ENCODE measurements at regions not wholly inside any gene's neighbourhood (a gene's known extent, or its start where the extent isn't known, plus 50 kb on each side); places are given as distances from the start of the nearest gene placed in this dataset.

GRCh38 chr2:196224756-196225155 is 53.4 kb upstream of the STK17B start:
- DNase-seq, result no peak

DNA sequence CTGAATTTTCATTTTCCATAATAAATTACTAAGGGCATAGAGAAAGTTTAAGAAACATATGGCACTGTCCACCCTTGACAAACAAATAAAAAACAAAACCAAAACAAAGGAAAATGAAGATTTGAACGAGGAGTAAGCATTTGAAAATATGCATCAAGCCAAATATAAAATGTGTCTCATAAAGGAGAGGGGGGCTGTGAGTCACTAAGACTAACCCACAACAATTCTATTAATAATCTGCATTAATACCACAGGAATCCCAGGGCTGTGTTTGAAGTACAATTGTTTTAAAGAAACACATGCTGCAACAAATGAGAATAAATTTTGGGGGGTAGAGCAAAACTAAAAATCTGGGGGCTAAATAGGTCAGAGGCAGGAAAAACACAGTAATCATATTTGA is 53.8 kb upstream of the STK17B start:
- DNase-seq, result no peak

DNA sequence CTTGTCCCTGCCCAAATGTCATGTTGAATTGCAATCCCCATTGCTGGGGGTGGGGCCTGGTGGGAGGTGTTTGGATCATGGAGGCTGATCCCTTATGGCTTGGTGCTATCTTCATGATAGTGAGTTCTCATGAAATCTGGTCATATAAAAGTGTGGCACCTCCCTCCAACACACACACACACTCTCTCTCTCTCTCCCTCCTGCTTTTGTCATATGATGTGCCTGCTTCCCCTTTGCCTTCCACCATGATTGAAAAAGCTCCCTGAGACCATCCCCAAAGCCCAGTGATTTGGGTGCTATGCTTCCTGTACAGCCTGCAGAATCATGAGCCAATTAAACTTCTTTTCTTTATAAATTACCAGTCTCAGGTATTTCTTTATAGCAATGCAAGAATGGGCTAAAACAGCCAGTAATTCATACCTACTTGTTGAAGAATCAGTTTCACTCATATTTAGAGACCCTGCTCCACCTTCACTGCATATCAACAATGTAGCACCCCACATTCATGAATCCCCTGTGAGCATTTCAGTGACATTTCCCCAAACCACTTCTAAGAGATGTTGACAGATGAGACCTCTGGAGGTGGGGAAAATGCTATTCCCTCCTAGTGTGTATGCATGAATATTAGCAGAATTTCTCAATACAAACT is 54.8 kb upstream of the STK17B start:
- no peak for DNase-seq

- DNase-seq, result no peak
Measured at GRCh38 chr2:196226707-196227065, 55.3 kb upstream of the STK17B start.

GRCh38 chr2:196229013-196229412 is 57.6 kb upstream of the STK17B start:
- DNase-seq, result no peak

- no peak for DNase-seq
Measured at GRCh38 chr2:196230061-196230854, 58.9 kb upstream of the STK17B start.

GRCh38 chr2:196233021-196233804 is 61.8 kb upstream of the STK17B start:
- no peak for DNase-seq

DNA sequence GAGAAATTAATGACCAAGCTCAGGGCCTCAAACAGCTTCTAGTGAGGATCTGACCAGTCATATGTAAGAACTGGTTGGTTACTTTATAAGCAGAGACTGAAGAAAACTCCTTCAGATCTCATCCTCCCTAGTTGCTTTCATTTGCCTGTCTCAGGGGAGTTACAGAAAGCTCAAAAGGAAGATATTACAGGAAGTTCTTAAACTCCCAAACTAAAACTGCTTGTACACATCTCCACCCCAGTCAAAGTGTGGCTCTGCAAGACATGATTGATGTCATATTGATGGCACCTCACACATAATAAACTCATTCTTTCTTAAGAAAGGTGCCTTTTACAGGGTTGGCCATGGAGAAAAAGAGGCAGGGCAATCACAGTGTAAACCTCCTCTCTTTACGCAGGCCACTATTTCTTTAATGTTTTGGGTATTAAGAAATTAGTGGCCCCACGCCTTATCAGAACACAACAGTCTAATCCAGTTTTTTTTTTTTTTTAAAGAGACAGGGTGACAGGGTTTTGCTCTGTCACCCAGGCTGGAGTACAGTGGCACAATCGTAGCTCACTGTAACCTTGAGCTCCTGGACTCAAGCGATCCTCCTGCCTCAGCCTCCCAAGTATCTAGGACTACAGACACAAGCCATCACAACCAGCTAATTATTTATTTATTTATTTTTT is 62.6 kb upstream of the STK17B start:
- no peak for DNase-seq

DNA sequence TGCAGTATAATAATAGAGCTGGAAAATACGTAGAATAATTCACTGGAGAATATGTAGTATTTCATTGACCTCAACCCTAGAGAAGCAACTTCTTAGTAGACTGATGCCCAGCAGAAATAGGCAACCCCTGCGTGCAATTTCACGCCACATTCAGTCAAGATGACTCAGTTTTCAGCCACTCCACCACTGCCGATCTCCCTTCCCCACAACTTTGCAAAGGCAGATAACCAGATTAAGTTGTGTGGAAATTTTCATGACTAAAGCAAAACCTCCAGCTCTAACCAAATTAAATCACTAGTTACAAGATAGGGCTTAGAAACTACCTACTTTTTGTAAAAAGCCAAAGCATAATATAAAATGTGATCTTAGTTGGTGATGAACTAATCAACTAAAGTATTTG is 63.3 kb upstream of the STK17B start:
- DNase-seq, result no peak

DNA sequence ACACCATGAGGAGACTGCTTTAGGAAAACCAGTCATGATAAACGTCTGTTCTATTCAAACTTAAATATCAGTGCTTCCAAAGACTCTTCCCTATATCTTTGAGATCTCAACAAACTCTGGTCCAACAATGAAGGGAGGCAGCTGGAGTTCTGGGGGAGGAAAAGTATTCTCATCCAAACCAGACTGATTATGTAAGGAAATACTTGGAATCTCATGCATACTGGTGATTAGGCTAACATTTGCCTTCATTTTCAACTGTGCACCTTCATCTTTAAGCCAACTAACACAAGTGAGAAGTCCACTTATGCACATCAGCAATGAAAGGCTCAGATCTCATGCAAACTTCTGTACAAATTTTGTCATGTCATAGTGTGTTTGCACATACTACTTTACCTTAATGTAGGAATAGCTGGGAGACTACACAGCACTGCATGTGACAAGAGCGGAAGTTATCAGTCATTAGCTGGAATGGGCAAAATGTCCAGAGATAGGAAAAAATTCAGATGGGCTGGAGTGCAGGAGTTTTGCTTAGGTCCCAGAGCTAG is 67.5 kb upstream of the STK17B start:
- DNase-seq, result no peak

DNA sequence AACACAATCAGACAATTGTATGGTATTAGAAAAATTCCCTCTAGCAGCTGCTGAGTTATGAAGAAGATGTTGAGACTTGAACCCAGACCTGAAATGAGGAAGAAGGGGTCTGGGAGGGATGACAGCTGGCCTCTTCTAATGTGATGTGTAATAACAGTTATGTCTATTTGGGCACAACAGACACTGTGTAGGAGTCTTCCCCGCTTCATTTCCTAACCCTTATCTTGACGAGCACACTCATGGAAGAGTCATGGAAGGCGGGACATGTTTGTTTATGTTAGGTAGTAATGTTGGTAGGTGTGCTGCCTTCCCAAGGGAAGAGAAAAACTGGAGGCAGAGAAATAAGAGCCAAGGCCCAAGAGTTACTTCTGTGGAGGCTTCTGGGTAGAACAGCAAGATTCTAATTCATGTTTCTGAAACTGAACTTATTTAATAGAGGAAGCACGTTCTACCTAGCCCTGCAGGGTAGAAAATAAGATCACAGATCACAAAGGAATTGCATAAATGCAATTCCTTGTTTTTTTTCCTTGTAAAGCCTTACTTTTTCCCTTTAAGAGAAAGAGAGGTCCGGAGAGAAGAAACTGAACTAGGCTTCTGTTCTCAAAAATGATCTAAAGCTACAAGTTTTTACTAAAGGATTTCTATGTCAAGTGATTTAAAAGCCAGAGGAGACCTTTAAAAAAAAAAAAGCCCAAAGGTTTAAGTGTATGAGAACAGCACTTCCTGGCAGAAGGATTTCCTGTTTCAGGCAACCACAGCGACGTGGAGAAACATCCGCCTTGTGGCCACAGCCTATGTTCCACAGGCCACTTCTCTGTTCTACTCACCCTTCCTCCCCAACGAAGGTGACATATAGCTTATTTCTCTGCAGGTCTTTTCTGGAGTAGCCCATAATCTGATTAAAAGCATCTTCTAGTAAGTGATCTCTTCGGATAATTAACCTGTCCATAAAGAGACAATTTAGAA is 68.5 kb upstream of the STK17B start:
- DNase-seq, result no peak

DNA sequence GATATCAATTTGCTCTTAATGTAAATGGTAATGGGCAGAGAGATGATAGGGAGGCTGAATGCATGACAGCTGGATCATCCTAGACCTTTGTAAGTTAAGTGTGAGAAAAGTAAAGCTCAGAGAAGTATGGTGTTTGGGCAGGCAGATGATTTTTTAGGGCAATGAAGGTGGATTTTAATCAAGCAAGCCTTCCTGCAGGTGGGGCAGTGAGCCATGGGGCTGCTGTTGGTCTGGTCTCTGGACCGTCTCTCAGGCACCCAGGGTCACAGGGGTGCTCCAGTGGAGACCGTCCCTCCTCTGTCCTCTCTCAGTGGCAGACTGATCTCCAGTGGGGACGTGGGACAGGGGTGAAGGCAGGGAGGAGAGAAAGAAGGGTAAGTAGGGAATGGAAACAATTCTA is 69.8 kb upstream of the STK17B start:
- no peak for DNase-seq

GRCh38 chr2:196242131-196242620 is 70.8 kb upstream of the STK17B start:
- no peak for DNase-seq

GRCh38 chr2:196244516-196244915 is 73.1 kb upstream of the STK17B start:
- DNase-seq, result no peak

- no peak for DNase-seq
Measured at GRCh38 chr2:196244966-196245365, 73.6 kb upstream of the STK17B start.

- no peak for DNase-seq
Measured at GRCh38 chr2:196245378-196246140, 74.2 kb upstream of the STK17B start.

DNA sequence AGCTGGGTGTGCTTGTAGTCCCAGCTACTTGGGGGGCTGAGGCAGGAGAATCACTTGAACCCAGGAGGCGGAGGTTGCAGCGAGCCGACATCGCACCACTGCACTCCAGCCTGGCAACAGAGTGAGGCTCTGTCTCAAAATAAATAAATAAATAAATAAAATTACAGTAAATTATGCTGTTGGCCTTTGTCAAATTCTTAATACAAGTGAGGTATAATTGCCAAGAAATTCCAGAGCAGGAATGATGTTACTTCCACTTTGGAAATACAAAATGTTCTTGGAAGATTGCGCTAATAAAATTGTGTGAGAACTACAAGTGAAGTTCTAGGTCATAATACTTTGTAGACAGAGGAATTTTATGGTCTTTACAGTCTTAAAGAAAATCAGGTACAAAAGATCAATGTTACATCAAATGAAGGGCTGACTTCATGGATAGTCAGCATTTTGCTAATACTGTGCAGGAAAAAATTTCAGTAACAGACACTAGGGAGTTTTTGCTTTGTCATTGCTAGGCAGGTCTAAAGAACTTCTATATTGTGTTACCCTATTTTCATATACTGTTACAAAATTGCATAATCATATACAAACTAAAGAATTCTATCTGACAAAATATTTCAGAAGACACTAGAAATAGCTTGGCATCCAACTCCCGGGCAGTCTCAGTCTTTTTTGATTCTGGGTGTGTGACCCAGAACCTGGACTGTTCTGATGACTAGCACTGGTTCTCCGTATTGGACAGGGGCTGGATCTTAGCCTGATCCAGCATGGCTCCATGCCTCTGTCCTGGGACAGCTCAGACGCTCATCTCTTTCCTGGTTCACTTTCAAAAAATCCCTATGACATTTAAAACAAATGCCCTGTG is 76.0 kb upstream of the STK17B start:
- DNase-seq, result no peak

DNA sequence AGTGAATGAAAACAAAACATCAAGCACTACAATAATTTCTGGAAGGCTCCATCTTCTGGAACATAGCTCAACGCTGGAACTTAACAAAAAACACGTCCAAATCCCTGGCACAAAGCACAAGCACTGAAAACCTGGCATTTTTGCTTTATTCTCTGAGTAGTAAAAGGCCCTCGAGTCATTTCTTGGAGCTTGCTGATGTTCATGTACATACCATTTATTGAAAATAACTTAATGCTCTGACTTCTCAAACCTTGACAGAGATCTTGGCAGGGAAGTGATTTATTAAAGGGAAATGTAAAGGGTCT is 76.5 kb upstream of the STK17B start:
- DNase-seq, result no peak

DNA sequence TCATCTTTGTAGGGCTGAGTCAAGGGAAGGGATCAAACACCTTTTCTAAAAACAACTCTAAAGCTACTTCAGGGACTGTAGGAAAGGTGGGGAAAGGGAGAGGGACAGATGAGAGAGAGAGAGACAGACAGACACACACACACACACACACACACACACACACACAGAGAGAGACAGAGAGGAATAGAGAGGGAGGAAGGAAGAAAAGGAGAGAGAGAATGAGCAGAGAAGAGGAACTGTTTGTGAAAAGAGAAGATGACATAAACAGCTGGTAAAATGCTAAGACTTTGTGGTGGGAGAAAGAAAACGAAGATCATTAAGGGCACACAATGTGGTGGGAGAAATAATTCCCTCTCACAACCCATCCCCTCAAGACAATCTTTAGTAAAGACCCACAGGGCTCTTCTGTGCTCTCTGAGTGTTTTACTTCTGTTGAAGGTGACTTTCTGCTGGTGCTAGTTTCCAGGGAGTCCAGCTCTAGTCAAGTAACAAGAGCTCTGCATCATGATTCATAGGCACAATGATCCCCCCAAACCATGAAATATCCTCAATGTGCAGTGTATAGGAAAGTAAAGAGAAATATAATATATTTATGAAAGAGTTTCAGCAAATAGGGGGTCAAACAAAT is 77.2 kb upstream of the STK17B start:
- DNase-seq, result no peak

- no peak for DNase-seq
Measured at GRCh38 chr2:196249171-196249570, 77.8 kb upstream of the STK17B start.

Measured in DMS79 treated with DMSO at 0.1 percent for 48 hours (cell line).